22Rv1 (cell line): ENCODE measurements at regions not wholly inside any gene's neighbourhood (a gene's known extent, or its start where the extent isn't known, plus 50 kb on each side); places are given as distances from the start of the nearest gene placed in this dataset.

Experiments used
- ZFX ChIP-seq: fragments of 450-650 bp; IDR thresholded peaks from 2 replicates; pipeline ENCODE4 v1.6.1; 2017; ENCODE audit warnings: antibody characterized with exemption, borderline replicate concordance
- TF ChIP-seq, protein P1 (sequence below): fragments of 450-650 bp; IDR thresholded peaks from 2 replicates; pipeline ENCODE4 v1.5.1; 2017; ENCODE audit warnings: mild to moderate bottlenecking

DNA sequence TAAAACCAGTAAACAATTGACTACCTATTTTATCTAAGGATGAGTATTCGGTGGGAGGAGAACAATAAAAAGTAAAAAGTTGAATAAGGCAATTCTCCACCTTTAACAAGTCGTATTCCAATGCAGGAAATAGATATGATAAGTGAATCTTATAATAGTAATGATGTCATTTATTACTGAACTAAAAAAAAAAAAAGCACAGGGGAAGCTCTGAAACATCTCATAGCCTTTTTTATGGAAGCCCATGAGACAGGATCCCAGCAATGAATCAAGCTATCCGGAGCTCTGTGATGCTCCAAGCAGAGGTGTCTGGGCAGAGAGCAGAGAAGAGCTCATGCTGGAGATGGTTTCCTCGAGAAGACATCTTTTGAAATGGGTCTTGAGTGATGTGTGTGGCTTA lies 376.0 kb downstream of the ICE1 start:
- TF ChIP-seq, protein P1, sequence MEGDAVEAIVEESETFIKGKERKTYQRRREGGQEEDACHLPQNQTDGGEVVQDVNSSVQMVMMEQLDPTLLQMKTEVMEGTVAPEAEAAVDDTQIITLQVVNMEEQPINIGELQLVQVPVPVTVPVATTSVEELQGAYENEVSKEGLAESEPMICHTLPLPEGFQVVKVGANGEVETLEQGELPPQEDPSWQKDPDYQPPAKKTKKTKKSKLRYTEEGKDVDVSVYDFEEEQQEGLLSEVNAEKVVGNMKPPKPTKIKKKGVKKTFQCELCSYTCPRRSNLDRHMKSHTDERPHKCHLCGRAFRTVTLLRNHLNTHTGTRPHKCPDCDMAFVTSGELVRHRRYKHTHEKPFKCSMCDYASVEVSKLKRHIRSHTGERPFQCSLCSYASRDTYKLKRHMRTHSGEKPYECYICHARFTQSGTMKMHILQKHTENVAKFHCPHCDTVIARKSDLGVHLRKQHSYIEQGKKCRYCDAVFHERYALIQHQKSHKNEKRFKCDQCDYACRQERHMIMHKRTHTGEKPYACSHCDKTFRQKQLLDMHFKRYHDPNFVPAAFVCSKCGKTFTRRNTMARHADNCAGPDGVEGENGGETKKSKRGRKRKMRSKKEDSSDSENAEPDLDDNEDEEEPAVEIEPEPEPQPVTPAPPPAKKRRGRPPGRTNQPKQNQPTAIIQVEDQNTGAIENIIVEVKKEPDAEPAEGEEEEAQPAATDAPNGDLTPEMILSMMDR, result no peak
- no peak for TF ChIP-seq ZFX
